ENCODE measurements at regions not wholly inside any gene's neighbourhood (a gene's known extent, or its start where the extent isn't known, plus 50 kb on each side); places are given as distances from the start of the nearest gene placed in this dataset.
"Not testable (repeated sequence)": the region's sequence is repeated elsewhere in the genome, so short reads cannot be mapped to it uniquely, and the experiment has no call there.

DNA sequence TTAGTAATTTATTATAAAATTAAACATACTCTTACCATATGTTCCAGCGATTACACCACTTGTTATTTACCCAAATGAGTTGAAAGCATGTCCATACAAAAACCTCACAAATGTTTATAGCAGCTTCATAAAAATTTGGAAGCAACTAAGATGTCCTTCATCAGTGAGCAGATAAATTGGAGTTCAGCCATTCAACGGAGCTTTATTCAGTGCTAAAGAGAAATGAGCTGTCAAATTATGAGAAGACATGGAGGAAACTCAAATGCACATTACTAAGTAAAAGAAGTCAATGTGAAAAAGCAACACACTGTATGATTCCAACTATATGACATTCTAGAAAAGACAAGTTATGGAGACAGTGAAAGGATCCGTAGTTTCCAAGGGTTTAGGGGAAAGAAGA is 606.7 kb upstream of the TMPRSS15 start:
- H3K4me3 ChIP-seq (ENCODE audit: low read length) = no peak overlapping the region
- DNase-seq (ENCODE audit: low read depth, low spot score) = no peak

DNA sequence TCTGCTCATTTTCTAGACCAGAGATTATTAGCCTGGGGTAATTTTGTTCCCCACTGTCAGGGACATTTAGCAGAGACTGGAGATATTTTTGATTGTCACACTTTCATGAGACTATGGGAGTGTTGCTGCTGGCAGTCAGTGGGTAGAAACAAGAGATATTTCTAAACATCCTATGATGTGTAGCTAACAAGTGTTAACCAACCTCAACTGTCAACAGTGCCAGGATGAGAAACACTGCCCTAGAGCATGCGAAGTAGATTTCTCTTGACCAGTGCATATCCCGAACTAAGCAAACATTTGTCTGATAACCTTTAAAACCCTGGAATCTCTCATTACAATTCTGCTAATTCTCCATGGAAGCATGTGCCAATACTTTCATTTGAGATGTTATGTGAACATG is 607.4 kb upstream of the TMPRSS15 start:
- no peak for DNase-seq (ENCODE audit: low read depth, low spot score)
- H3K4me3 ChIP-seq (ENCODE audit: low read length) = no peak overlapping the region

DNA sequence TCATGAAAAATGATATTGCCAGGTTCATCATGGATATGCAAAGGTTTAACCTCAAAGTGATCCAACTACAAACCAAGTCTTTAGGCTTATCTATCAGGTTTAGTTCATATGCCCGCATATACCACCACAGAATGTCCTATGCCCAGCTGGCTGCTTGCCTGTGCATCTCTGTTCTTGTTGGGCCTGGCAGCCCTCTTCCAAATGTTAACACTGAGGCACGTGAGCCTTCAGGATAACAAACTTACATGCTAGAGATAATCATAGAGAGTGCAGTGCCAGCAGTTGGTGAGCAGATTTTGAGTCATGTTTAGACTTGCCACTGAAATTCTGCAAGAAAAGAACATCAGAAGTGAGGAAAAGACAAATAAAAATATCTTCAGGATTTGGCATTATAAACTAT is 607.9 kb upstream of the TMPRSS15 start:
- no peak overlapping the region for H3K4me3 ChIP-seq (ENCODE audit: low read length)
- DNase-seq (ENCODE audit: low read depth, low spot score) = no peak

GRCh38 chr21:19013916-19014315 is 610.3 kb upstream of the TMPRSS15 start:
- no peak for DNase-seq (ENCODE audit: low read depth, low spot score)
- H3K4me3 ChIP-seq (ENCODE audit: low read length) = no peak overlapping the region

DNA sequence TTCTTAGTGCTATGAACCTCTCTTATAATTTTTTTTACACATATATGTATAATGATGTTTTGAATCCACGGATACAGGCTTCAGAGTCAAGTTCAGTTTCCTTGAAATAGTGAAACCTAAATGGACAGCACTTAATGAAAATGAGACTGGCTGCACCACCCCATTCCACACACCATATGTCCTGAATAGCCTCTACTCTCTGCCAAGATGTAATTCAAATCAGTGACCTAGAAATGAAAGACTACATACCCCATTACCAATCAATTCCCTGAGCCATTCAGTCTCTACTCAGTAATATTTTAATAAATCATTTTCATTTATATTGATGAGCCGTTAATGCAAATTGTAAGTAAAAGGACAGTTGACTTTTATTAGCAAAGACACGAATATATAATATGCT is 614.9 kb upstream of the TMPRSS15 start:
- DNase-seq (ENCODE audit: low read depth, low spot score) = no peak
- H3K4me3 ChIP-seq (ENCODE audit: low read length) = no peak overlapping the region

- DNase-seq (ENCODE audit: low read depth, low spot score) = no peak
- no peak overlapping the region for H3K4me3 ChIP-seq (ENCODE audit: low read length)
Measured at GRCh38 chr21:19022978-19023377, 619.4 kb upstream of the TMPRSS15 start.

GRCh38 chr21:19026911-19027310 is 623.3 kb upstream of the TMPRSS15 start:
- H3K4me3 ChIP-seq (ENCODE audit: low read length) = no peak overlapping the region
- no peak for DNase-seq (ENCODE audit: low read depth, low spot score)

- DNase-seq (ENCODE audit: low read depth, low spot score) = no peak
- no peak overlapping the region for H3K4me3 ChIP-seq (ENCODE audit: low read length)
Measured at GRCh38 chr21:19029816-19030215, 626.2 kb upstream of the TMPRSS15 start.

DNA sequence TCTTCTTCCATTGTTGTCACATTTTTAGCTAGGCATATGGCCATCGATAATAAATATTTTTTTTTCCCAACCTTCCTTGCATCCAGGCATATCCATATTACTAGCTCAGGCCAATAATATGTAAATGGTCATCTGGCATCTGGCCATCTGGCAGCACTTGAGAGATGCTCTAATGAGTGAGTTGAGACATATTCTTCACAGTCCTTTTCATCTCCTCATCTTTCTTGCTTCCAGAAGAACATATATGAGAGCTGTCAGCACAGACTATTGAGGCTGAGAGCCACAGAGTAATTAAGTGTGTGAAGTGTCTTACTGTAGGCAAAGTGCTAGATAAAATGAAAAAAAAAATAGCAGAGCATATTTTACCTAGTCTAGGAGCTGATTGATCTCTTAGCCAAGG is 628.4 kb upstream of the TMPRSS15 start:
- H3K4me3 ChIP-seq (ENCODE audit: low read length) = no peak overlapping the region
- DNase-seq (ENCODE audit: low read depth, low spot score) = no peak

GRCh38 chr21:19034041-19034440 is 630.5 kb upstream of the TMPRSS15 start:
- DNase-seq (ENCODE audit: low read depth, low spot score) = no peak
- H3K4me3 ChIP-seq (ENCODE audit: low read length) = no peak overlapping the region

GRCh38 chr21:19034560-19034959 is 631.0 kb upstream of the TMPRSS15 start:
- H3K4me3 ChIP-seq (ENCODE audit: low read length) = no peak overlapping the region
- DNase-seq (ENCODE audit: low read depth, low spot score) = no peak

DNA sequence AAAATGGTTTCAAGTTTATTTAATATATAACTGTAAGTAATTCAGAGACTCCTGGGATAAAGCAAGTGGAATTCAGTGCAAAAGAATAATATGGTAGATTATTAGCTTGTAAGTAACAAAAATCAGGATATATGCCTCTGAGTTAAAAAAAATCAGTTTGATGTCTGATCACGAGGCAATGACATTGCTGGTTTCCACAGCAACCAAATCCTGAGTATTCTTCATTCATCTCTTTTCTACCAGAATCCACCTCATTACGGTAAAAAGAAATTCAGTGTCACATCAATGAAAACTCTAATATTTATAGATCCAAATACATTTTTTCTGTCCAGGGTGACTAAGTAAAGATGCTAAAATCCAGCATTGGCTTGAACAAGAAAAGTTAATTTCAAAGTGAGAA is 642.3 kb upstream of the TMPRSS15 start:
- DNase-seq (ENCODE audit: low read depth, low spot score) = no peak
- H3K4me3 ChIP-seq (ENCODE audit: low read length) = no peak overlapping the region

- no peak for DNase-seq (ENCODE audit: low read depth, low spot score)
- no peak overlapping the region for H3K4me3 ChIP-seq (ENCODE audit: low read length)
Measured at GRCh38 chr21:19048098-19048672, 644.6 kb upstream of the TMPRSS15 start.

GRCh38 chr21:19049567-19049966 is 646.0 kb upstream of the TMPRSS15 start:
- DNase-seq (ENCODE audit: low read depth, low spot score) = no peak
- H3K4me3 ChIP-seq (ENCODE audit: low read length) = no peak overlapping the region

GRCh38 chr21:19065164-19065563 is 661.6 kb upstream of the TMPRSS15 start:
- DNase-seq (ENCODE audit: low read depth, low spot score) = no peak
- H3K4me3 ChIP-seq (ENCODE audit: low read length) = no peak overlapping the region

DNA sequence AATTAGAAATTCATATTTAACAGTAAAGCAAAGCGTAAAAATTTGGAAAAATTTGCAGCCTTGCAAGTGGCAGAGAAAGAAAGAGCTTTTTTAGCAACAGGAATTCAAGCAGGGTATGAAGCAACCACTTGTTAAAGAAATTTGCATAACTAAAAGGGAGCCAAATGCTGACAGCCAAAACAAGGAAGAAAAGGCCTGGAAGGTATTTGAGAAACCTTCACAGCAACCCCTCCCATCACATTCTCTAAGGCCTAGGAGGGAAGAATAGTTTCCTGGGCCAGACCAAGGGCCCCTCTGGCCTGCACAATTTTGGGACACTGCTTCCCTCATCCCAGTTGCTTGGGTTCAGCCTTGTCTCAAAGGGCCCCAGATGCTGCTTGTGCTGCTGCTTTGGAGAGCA is 672.4 kb upstream of the TMPRSS15 start:
- no peak for DNase-seq (ENCODE audit: low read depth, low spot score)
- no peak overlapping the region for H3K4me3 ChIP-seq (ENCODE audit: low read length)

DNA sequence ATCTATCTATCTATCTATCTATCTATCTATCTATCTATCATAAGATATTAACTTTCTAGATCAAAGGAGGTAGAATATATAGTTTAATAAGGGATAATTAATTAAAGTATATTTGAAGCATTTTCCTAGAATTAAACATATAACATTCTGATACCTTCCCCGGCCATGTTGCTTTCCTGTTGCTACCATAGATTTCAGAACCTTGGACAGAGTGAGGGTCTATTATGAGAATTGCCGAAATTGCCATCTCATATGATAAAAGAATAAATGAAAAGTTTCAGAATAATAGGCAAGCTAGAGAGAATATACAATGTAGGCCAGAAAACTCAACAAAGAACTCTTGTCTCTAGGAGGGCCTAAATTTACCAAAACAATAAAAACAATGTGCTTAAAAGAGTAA is 706.1 kb upstream of the TMPRSS15 start:
- H3K4me3 ChIP-seq (ENCODE audit: low read length) = no peak overlapping the region

GRCh38 chr21:19119259-19119658 is 715.7 kb upstream of the TMPRSS15 start:
- H3K4me3 ChIP-seq (ENCODE audit: low read length); DNase-seq (ENCODE audit: low read depth, low spot score): not testable (repeated sequence)

More for the DNA sequence above, 706.1 kb upstream of the TMPRSS15 start:
- DNase-seq (ENCODE audit: low read depth, low spot score) = no peak

DNA sequence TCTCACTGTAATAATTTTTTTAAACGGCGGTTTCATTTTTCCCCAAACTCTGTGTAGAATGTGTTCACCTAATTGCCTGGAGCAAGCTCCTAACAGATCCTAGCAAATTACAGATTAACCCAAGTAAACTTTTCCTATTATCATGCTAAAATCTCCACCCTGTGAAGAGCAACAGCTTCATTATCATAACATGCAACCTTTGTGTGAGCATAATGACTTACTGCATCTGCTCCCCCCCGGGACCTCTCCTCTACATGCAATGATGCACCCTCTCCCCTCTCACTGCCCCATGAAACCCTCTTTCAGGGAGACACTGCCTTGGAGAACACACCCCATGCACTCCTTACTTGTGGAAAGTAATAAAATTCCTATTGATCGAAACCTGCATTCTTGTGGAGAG is 717.0 kb upstream of the TMPRSS15 start:
- no peak overlapping the region for H3K4me3 ChIP-seq (ENCODE audit: low read length)
- no peak for DNase-seq (ENCODE audit: low read depth, low spot score)

GRCh38 chr21:19122356-19122755 is 718.8 kb upstream of the TMPRSS15 start:
- no peak overlapping the region for H3K4me3 ChIP-seq (ENCODE audit: low read length)
- DNase-seq (ENCODE audit: low read depth, low spot score) = no peak

- DNase-seq (ENCODE audit: low read depth, low spot score) = no peak
- no peak overlapping the region for H3K4me3 ChIP-seq (ENCODE audit: low read length)
Measured at GRCh38 chr21:19123053-19123452, 719.5 kb upstream of the TMPRSS15 start.

DNA sequence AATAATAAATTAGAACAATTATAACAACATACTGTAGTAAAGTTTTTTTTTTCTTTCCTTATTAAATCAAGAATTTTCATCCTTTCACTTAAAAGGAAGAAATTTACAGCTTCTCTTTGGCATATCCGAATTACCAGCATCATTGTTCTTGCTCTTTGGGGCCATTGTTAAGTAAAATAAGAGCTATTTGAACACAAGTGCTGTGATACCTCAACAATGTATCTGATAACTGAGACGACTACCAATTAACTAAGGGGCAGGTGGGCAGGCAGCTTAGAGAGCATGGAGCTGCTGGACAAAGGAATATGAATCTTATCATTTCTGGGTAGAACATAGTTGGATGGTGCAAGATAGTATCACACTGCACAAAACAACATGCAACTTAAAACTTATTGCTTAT is 719.9 kb upstream of the TMPRSS15 start:
- no peak overlapping the region for H3K4me3 ChIP-seq (ENCODE audit: low read length)
- no peak for DNase-seq (ENCODE audit: low read depth, low spot score)

Measured in Jurkat, Clone E6-1 (cell line).